Mesenchymal stem cell (in vitro differentiated cells and primary cell): ENCODE measurements at regions not wholly inside any gene's neighbourhood (a gene's known extent, or its start where the extent isn't known, plus 50 kb on each side); places are given as distances from the start of the nearest gene placed in this dataset. TPM values are rescaled to one million over a fixed set of nuclear protein-coding genes. Genes with fewer than 3 reads are reported as not detected.

Experiments used
- DNase-seq: peaks from one replicate; pipeline ENCODE4 v3.0.0-alpha.2; 2013
- H2AFZ ChIP-seq: one replicate; pipeline ENCODE4 v1.6.1; 2013; ENCODE audit warnings: low read depth, mild to moderate bottlenecking, control low read depth, inconsistent platforms, low read length, moderate library complexity
- H2AK5ac ChIP-seq: 2 replicates; pipeline ENCODE4 v1.6.1; 2013; ENCODE audit warnings: low read length, moderate library complexity, mild to moderate bottlenecking, inconsistent platforms; ENCODE audit not compliant: severe bottlenecking
- H2BK120ac ChIP-seq: one replicate; pipeline ENCODE4 v1.6.1; 2013; ENCODE audit warnings: low read depth, mild to moderate bottlenecking, inconsistent platforms, low read length, moderate library complexity
- H2BK12ac ChIP-seq, 2 experiments: one replicate each; pipeline ENCODE4 v1.6.1; 2013; ENCODE audit warnings: inconsistent platforms in 2 of 2, low read length in 2 of 2, mild to moderate bottlenecking in 2 of 2, moderate library complexity in 2 of 2, control low read depth in 1 of 2
- H2BK15ac ChIP-seq: one replicate; pipeline ENCODE4 v1.6.1; 2013; ENCODE audit warnings: mild to moderate bottlenecking, low read depth, inconsistent platforms; ENCODE audit not compliant: poor library complexity, severe bottlenecking
- H2BK5ac ChIP-seq: 2 replicates; pipeline ENCODE4 v1.6.1; 2013; ENCODE audit warnings: low read depth, mild to moderate bottlenecking, low read length, control low read depth, inconsistent platforms; ENCODE audit not compliant: poor library complexity, severe bottlenecking
- H3K14ac ChIP-seq, 2 experiments: one replicate each; pipeline ENCODE4 v1.6.1; 2013; ENCODE audit warnings: inconsistent platforms in 2 of 2, low read length in 2 of 2, control low read depth in 1 of 2, mild to moderate bottlenecking in 1 of 2, moderate library complexity in 1 of 2
- H3K18ac ChIP-seq, 2 experiments: one replicate each; pipeline ENCODE4 v1.6.1; 2013; ENCODE audit warnings: inconsistent platforms in 2 of 2, low read length in 2 of 2, control low read depth in 1 of 2, low read depth in 1 of 2, mild to moderate bottlenecking in 1 of 2
- H3K23ac ChIP-seq, 2 experiments: one replicate each; pipeline ENCODE4 v1.6.1; 2013; ENCODE audit warnings: inconsistent platforms in 2 of 2, low read length in 2 of 2, mild to moderate bottlenecking in 2 of 2, moderate library complexity in 2 of 2, control low read depth in 1 of 2
- H3K27ac ChIP-seq: 2 replicates; pipeline ENCODE4 v1.5.1; 2013; ENCODE audit warnings: mild to moderate bottlenecking, moderate library complexity, low read length, control low read depth, inconsistent platforms; ENCODE audit not compliant: poor library complexity, severe bottlenecking
- H3K27me3 ChIP-seq, 2 experiments: 2 replicates each; pipeline versions ENCODE4 v1.6.1 to v1.7.0; 2013; ENCODE audit warnings: low read length in 2 of 2, mild to moderate bottlenecking in 2 of 2, moderate library complexity in 2 of 2, control low read depth in 1 of 2, inconsistent platforms in 1 of 2; ENCODE audit not compliant: control insufficient read depth in 1 of 2, insufficient read depth in 1 of 2
- H3K36me3 ChIP-seq, 2 experiments: 2 replicates each; pipeline versions ENCODE4 v1.6.1 to v1.7.0; 2013; ENCODE audit warnings: low read length in 2 of 2, control low read depth in 1 of 2, inconsistent platforms in 1 of 2, low read depth in 1 of 2, mild to moderate bottlenecking in 1 of 2; ENCODE audit not compliant: insufficient read depth in 2 of 2, control insufficient read depth in 1 of 2
- H3K4ac ChIP-seq, 2 experiments: one replicate each; pipeline ENCODE4 v1.6.1; 2013; ENCODE audit warnings: inconsistent platforms in 2 of 2, low read length in 2 of 2, mild to moderate bottlenecking in 2 of 2, moderate library complexity in 2 of 2, control low read depth in 1 of 2, low read depth in 1 of 2
- H3K4me1 ChIP-seq: 2 replicates; pipeline ENCODE4 v1.6.1; 2013; ENCODE audit warnings: low read depth, low read length, control low read depth; ENCODE audit not compliant: control insufficient read depth, insufficient read depth
- H3K4me2 ChIP-seq: 2 replicates; pipeline ENCODE4 v1.6.1; 2013; ENCODE audit warnings: low read length, mild to moderate bottlenecking, inconsistent platforms; ENCODE audit not compliant: poor library complexity, severe bottlenecking
- H3K4me3 ChIP-seq, 2 experiments: 2 replicates each; pipeline versions ENCODE4 v1.5.1 to v1.7.0; 2013; ENCODE audit warnings: low read length in 2 of 2, mild to moderate bottlenecking in 2 of 2, control low read depth in 1 of 2, low read depth in 1 of 2; ENCODE audit not compliant: insufficient read depth in 1 of 2
- H3K79me1 ChIP-seq: replicated peaks from 2 replicates; pipeline ENCODE4 v1.6.1; 2013; ENCODE audit warnings: mild to moderate bottlenecking, control low read depth, low read length, inconsistent platforms; ENCODE audit not compliant: poor library complexity, severe bottlenecking
- H3K9ac ChIP-seq: 2 replicates; pipeline ENCODE4 v1.7.0; 2013; ENCODE audit warnings: mild to moderate bottlenecking, low read length, moderate library complexity
- H3K9me3 ChIP-seq: 2 replicates; pipeline ENCODE4 v1.7.0; 2013; ENCODE audit warnings: mild to moderate bottlenecking, low read length; ENCODE audit not compliant: control insufficient read depth
- H4K8ac ChIP-seq: one replicate; pipeline ENCODE4 v1.6.1; 2013; ENCODE audit warnings: inconsistent platforms, mild to moderate bottlenecking, low read length, moderate library complexity
- H4K91ac ChIP-seq: one replicate; pipeline ENCODE4 v1.6.1; 2013; ENCODE audit warnings: mild to moderate bottlenecking, low read length, inconsistent platforms
- WGBS: methylation state at CpG from one replicate; pipeline ENCODE4 v1.1.7; 2013; ENCODE audit warnings: mixed read lengths; 5-methylcytosine and 5-hydroxymethylcytosine counted together
- small RNA-seq: library from polyadenylated mRNA; stranded (forward); fragments of <200 nt; extraction: miRNeasy Mini kit (QIAGEN cat#:217004); gene quantifications from one replicate; pipeline ENCODE3, GENCODE V24; 2013; ENCODE audit warnings: low read depth

DNA sequence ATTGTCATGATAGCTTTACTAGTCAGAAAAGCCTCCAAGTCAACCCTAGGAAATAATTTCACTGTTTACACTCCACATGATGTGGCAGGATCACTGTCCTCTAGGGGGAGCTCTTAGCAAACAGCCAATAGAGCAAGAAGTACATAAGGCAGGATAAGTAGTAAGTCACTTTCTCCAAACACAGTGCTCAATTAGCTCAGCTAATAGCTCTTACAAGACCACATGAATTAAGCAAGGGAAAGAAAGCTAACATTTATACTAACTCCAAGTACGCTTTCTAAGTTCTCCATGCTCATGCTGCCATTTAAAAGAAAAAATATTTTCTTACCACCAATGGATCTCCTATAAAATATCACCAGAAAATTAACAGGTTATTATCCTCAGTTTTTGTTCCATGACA lies 66.9 kb upstream of the LRIF1 start:
- Histone ChIP-seq H3K79me1 (no peaks in the 10 kb centered on the region), H4K91ac (no peak overlapping the region), H3K4ac (no peak overlapping the region), H3K4me1 (no peaks in the 10 kb centered on the region), H2BK120ac (no peak overlapping the region), H3K27ac (no peak overlapping the region), H3K23ac (no peak overlapping the region), H2BK12ac (no peak overlapping the region), H2AK5ac (no peak overlapping the region), H3K4me2 (no peak overlapping the region), H3K27me3 (no peaks in the 10 kb centered on the region), H2BK15ac (no peak overlapping the region), H3K4me3 (no peak overlapping the region), H3K18ac (no peak overlapping the region), H3K9ac (no peak overlapping the region), H3K9me3 (no peaks in the 10 kb centered on the region), H2BK5ac (no peak overlapping the region), H3K36me3 (no peaks in the 10 kb centered on the region), H4K8ac (no peak overlapping the region), H2AFZ (no peak overlapping the region), H3K14ac (no peak overlapping the region)
- 0% methylated on average over 1 of the region's 1 CpG for WGBS
- DNase-seq, result peak; percentile 55

DNA sequence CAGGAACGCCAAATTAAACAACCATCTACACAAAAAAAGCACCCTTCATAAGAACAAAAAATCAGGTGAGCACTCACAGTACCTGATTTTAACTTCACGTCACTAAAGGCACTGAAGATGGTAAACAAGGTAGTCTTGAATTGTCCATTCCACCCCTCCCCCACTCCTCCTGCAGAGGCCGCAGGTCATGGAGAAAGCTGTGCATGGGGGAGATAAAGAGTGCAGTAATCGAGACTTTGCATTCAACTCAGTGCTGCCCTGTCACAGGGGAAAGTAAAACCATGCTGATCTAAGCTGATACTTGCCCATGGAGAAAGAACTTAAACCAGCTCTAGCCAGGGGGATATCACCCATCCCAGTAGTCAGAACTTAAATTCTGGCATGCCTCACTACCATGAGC lies 61.4 kb upstream of the LRIF1 start:
- Histone ChIP-seq H3K27ac (no peak overlapping the region), H3K4me1 (no peaks in the 10 kb centered on the region), H3K18ac (no peak overlapping the region)

DNA sequence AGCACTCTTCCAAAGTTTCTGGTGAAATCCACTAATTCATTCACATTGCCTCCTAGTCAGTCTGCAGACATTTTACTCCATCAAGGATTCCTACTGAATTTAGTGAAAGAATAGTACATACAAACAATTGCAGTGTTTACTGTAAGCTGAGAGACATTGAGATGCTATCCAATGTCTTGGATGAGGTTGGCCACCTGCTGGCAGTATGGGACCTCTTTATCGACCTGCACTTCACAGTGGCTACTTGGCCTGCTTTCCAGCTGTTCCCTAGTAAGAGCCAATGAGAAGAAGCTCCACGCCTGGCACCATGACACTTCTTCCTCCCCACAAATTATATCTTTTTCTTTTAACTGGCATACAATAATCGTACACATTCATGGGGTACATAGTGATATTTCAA lies 51.5 kb upstream of the LRIF1 start:
- no peak overlapping the region for H2BK12ac ChIP-seq
- no peak overlapping the region for H4K91ac ChIP-seq
- no peak overlapping the region for H3K4me2 ChIP-seq
- H3K18ac ChIP-seq, result no peak overlapping the region
- no peak overlapping the region for H3K4ac ChIP-seq
- no peak overlapping the region for H3K4me3 ChIP-seq
- H3K79me1 ChIP-seq, result no peaks in the 10 kb centered on the region
- H4K8ac ChIP-seq, result no peak overlapping the region
- H3K36me3 ChIP-seq, result no peaks in the 10 kb centered on the region
- no peak overlapping the region for H3K9ac ChIP-seq
- H2BK120ac ChIP-seq, result no peak overlapping the region
- no peak overlapping the region for H2BK15ac ChIP-seq
- H3K23ac ChIP-seq, result no peak overlapping the region
- H2AFZ ChIP-seq, result no peak overlapping the region
- H3K9me3 ChIP-seq, result peaks cover 9% of the 10 kb centered on the region
- H3K27me3 ChIP-seq, result no peaks in the 10 kb centered on the region
- 25% methylated on average over 2 of the region's 3 CpGs for WGBS
- H2BK5ac ChIP-seq, result no peak overlapping the region
- H3K4me1 ChIP-seq, result no peaks in the 10 kb centered on the region
- no peak overlapping the region for H2AK5ac ChIP-seq
- no peak for DNase-seq
- H3K14ac ChIP-seq, result no peak overlapping the region
- no peak overlapping the region for H3K27ac ChIP-seq

More for the DNA sequence above, 61.4 kb upstream of the LRIF1 start:
- H3K4me2 ChIP-seq, result no peak overlapping the region
- H3K27me3 ChIP-seq, result no peaks in the 10 kb centered on the region
- H2BK5ac ChIP-seq, result no peak overlapping the region
- H3K36me3 ChIP-seq, result no peaks in the 10 kb centered on the region
- H3K4me3 ChIP-seq, result no peak overlapping the region
- H3K79me1 ChIP-seq, result no peaks in the 10 kb centered on the region
- H4K91ac ChIP-seq, result no peak overlapping the region
- no peak overlapping the region for H3K4ac ChIP-seq
- WGBS, result 61% methylated on average over 3 of the region's 4 CpGs
- no peak for DNase-seq
- H2AK5ac ChIP-seq, result no peak overlapping the region
- H4K8ac ChIP-seq, result no peak overlapping the region
- no peak overlapping the region for H3K9ac ChIP-seq
- no peak overlapping the region for H2AFZ ChIP-seq
- H3K9me3 ChIP-seq, result no peaks in the 10 kb centered on the region
- H2BK15ac ChIP-seq, result no peak overlapping the region
- H2BK12ac ChIP-seq, result no peak overlapping the region
- H2BK120ac ChIP-seq, result no peak overlapping the region
- H3K14ac ChIP-seq, result no peak overlapping the region
- H3K23ac ChIP-seq, result no peak overlapping the region

Small RNA genes lying in the stretch of these regions (small RNA-seq; reads per million reads assigned to genes)
- not detected for gene RNA5SP54
